ENCODE measurements at regions not wholly inside any gene's neighbourhood (a gene's known extent, or its start where the extent isn't known, plus 50 kb on each side); places are given as distances from the start of the nearest gene placed in this dataset.

DNA sequence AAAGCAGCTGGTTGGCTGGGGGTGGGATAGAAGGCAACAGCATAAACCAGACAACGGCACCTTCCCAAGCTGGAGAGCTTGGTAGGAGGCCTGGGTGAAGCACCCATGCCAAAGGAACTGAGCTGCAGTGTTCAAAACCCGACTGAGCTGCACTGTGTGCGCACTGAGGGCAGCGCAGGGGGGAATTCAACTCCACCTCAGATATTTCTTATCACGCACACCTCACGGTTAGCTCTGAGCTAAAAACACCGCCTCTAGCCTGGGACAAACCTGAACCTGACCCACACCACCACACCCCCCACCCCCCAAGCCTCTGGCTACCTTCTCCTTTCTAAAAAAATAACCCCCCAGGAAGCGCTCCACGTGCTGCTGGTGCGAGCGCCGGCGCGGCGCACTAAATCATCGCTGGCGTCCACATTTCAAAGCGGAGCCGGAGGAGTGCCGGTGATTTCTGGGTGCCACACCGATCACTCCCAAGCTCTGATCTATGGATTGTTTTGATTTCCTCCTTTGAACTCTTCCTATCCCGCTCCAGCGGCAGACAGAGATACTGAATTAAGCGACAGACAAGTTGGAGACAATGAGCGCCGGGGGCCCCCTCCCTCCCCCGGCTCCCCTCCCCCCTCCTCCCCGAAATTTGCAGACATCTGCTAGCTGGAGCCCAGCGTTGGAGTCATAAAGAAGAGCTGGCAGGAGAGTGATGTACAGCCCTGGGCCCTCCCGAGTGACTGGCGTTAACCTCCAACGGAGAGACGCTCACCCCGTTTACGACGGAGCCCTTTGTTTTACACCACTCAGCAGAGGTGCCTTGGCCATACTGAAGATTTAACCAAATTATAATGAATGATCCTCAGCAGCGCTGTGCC lies 85.0 kb downstream of the NOG start:
- no peak for DNase-seq (ENCODE audit: extremely low spot score)
- Histone ChIP-seq H3K4me1 (ENCODE audit: insufficient read depth) (no peaks in the 10 kb centered on the region), H3K27ac (ENCODE audit: low read depth) (no peak overlapping the region), H3K4me3 (ENCODE audit: low read depth, low read length) (peak overlapping the region; percentile 10), H3K36me3 (ENCODE audit: insufficient read depth) (no peaks in the 10 kb centered on the region)
- 9% methylated on average over 37 of the region's 37 CpGs for WGBS

- peak overlapping the region; percentile 10 for H3K4me3 ChIP-seq (ENCODE audit: low read depth, low read length)
- no peaks in the 10 kb centered on the region for H3K36me3 ChIP-seq (ENCODE audit: insufficient read depth)
- H3K27ac ChIP-seq (ENCODE audit: low read depth), result no peak overlapping the region
- no peaks in the 10 kb centered on the region for H3K4me1 ChIP-seq (ENCODE audit: insufficient read depth)
- 10% methylated on average over 12 of the region's 12 CpGs for WGBS
- peak; percentile 32 for DNase-seq (ENCODE audit: extremely low spot score)
Observed at GRCh38 chr17:56679115-56679776, 85.7 kb downstream of the NOG start.

DNA sequence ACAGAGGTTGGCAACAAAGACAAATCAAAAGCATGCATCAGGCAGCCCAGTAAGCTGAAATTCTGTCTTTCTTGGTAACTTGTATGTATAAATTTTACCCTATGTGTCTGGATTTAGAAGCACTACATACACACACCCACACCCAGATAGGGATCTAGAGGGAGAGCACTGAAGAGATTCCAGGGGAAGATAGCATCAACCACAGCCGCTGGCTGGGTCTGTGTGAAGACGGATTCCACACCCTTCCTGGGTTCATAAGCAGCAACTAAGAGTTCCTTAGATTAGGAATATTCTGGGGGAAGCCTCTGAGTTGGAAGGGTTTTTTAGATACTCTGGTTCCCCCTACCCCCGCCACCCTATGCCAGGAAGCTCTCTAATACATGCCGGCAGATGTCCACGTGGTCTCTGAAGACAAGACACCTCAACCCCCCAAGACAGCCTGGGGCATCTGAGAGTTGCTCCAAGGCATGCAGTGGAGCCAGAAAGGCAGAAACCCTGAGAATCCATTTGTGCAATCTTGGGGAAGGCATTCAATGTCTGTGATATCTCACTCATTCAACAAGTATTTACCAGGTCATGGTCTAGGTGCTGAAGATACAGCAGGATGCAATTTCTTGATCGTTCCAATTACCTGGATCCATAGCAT lies 86.4 kb downstream of the NOG start:
- no peak overlapping the region for H3K27ac ChIP-seq (ENCODE audit: low read depth)
- no peak overlapping the region for H3K4me3 ChIP-seq (ENCODE audit: low read depth, low read length)
- no peaks in the 10 kb centered on the region for H3K36me3 ChIP-seq (ENCODE audit: insufficient read depth)
- no peaks in the 10 kb centered on the region for H3K4me1 ChIP-seq (ENCODE audit: insufficient read depth)
- no peak for DNase-seq (ENCODE audit: extremely low spot score)
- 51% methylated on average over 6 of the region's 6 CpGs for WGBS

DNA sequence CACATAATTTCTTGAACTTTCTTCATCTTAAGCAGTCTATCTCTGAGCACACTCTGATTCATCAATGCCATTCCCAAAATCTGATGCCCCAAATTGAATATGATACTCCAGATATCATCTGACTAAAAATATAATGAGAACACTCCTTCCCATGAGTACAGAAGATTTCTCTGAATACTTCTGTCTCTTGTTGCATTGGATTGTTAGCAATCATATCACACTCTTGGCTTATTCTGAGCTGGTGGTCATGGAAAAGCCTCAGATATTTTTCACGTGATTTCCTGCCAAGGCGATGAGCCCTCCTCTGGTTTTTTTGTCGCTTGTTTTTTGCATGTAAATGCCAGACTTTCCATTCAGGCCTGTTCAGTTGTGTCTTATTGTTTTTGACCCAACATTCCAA lies 87.2 kb downstream of the NOG start:
- H3K36me3 ChIP-seq (ENCODE audit: insufficient read depth), result no peaks in the 10 kb centered on the region
- no peak for DNase-seq (ENCODE audit: extremely low spot score)
- no peak overlapping the region for H3K27ac ChIP-seq (ENCODE audit: low read depth)
- no peaks in the 10 kb centered on the region for H3K4me1 ChIP-seq (ENCODE audit: insufficient read depth)
- no peak overlapping the region for H3K4me3 ChIP-seq (ENCODE audit: low read depth, low read length)
- 75% methylated on average over 3 of the region's 3 CpGs for WGBS

DNA sequence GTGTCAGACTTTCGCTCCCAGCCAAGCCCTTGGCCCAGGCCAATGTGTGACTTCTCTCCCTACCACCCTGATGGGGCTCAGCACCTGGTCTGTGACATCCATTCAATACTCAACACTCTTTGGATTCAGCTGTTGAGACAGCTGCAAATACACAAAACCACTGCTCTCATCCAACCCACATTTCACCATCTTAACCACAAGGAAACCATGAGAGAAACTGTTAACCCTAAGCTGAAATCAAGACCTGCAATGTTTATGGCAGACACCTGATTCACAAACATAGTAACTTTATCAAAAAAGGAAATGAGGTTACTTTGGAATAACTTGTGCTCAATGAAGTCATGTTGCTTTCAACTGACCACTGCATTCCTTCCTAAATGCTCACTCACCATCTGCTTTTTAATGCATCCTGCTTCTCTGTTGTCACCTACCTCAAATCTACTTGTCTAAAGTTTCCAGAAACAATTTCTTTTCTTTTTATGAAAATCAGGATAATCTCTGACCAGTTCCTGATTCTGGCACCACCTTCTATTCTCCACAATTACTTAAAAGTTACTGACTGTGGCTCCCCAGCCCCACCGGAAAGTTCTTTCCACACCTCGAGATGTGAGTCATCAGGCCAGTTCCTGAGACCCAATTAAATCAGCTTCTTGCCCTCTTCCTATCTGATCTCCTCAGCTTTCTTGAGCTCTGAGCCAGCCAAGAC lies 88.2 kb downstream of the NOG start:
- no peaks in the 10 kb centered on the region for H3K36me3 ChIP-seq (ENCODE audit: insufficient read depth)
- whole genome bisulfite sequencing, result 69% methylated on average over 3 of the region's 3 CpGs
- H3K27ac ChIP-seq (ENCODE audit: low read depth), result no peak overlapping the region
- H3K4me1 ChIP-seq (ENCODE audit: insufficient read depth), result no peaks in the 10 kb centered on the region
- no peak overlapping the region for H3K4me3 ChIP-seq (ENCODE audit: low read depth, low read length)
- no peak for DNase-seq (ENCODE audit: extremely low spot score)

- H3K4me3 ChIP-seq (ENCODE audit: low read depth, low read length), result no peak overlapping the region
- WGBS, result 92% methylated on average over 1 of the region's 1 CpG
- H3K36me3 ChIP-seq (ENCODE audit: insufficient read depth), result no peaks in the 10 kb centered on the region
- no peak for DNase-seq (ENCODE audit: extremely low spot score)
- H3K27ac ChIP-seq (ENCODE audit: low read depth), result no peak overlapping the region
- H3K4me1 ChIP-seq (ENCODE audit: insufficient read depth), result no peaks in the 10 kb centered on the region
Observed at GRCh38 chr17:56688151-56688550, 94.7 kb downstream of the NOG start.

- 90% methylated on average over 16 of the region's 16 CpGs for WGBS
- no peak overlapping the region for H3K4me3 ChIP-seq (ENCODE audit: low read depth, low read length)
- DNase-seq (ENCODE audit: extremely low spot score), result no peak
- no peak overlapping the region for H3K27ac ChIP-seq (ENCODE audit: low read depth)
- no peaks in the 10 kb centered on the region for H3K4me1 ChIP-seq (ENCODE audit: insufficient read depth)
- H3K36me3 ChIP-seq (ENCODE audit: insufficient read depth), result no peaks in the 10 kb centered on the region
Observed at GRCh38 chr17:56690441-56691291, 97.2 kb downstream of the NOG start.

GRCh38 chr17:56694825-56695224 lies 101.3 kb downstream of the NOG start:
- 81% methylated on average over 2 of the region's 2 CpGs for WGBS
- DNase-seq (ENCODE audit: extremely low spot score), result no peak
- no peak overlapping the region for H3K27ac ChIP-seq (ENCODE audit: low read depth)
- no peaks in the 10 kb centered on the region for H3K36me3 ChIP-seq (ENCODE audit: insufficient read depth)
- H3K4me3 ChIP-seq (ENCODE audit: low read depth, low read length), result no peak overlapping the region
- H3K4me1 ChIP-seq (ENCODE audit: insufficient read depth), result no peaks in the 10 kb centered on the region

DNA sequence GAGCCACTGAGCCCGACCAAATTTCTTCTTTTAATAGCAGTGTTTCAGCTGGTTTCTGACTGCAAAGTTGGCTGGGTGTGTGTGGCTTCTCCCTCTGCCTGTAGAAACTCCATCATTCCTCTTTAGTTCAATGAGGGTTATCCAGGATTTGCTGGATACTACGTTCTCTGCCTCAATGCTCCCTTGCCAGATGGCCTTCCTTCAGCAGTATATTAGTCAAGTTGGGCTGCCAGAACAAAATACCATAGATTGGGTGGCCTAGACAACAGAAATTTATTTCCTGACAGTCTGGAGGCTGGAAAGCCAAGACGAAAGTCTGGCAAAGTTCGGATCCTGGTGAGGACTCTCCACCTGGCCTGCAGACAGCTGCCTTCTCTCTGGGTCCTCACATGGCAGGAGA lies 103.7 kb downstream of the NOG start:
- DNase-seq (ENCODE audit: extremely low spot score), result no peak
- Histone ChIP-seq H3K4me3 (ENCODE audit: low read depth, low read length) (no peak overlapping the region), H3K36me3 (ENCODE audit: insufficient read depth) (no peaks in the 10 kb centered on the region), H3K4me1 (ENCODE audit: insufficient read depth) (no peaks in the 10 kb centered on the region), H3K27ac (ENCODE audit: low read depth) (no peak overlapping the region)
- WGBS, result 31% methylated on average over 4 of the region's 4 CpGs

- Histone ChIP-seq H3K4me1 (ENCODE audit: insufficient read depth) (no peaks in the 10 kb centered on the region), H3K36me3 (ENCODE audit: insufficient read depth) (no peaks in the 10 kb centered on the region), H3K27ac (ENCODE audit: low read depth) (no peak overlapping the region), H3K4me3 (ENCODE audit: low read depth, low read length) (no peak overlapping the region)
- DNase-seq (ENCODE audit: extremely low spot score), result peak; percentile 47
- WGBS, result 12% methylated on average over 18 of the region's 18 CpGs
Observed at GRCh38 chr17:56699186-56699894, 105.8 kb downstream of the NOG start.

- WGBS, result 64% methylated on average over 7 of the region's 7 CpGs
- Histone ChIP-seq H3K27ac (ENCODE audit: low read depth) (no peak overlapping the region), H3K36me3 (ENCODE audit: insufficient read depth) (no peaks in the 10 kb centered on the region), H3K4me3 (ENCODE audit: low read depth, low read length) (no peak overlapping the region), H3K4me1 (ENCODE audit: insufficient read depth) (no peaks in the 10 kb centered on the region)
- no peak for DNase-seq (ENCODE audit: extremely low spot score)
Observed at GRCh38 chr17:56700919-56701420, 107.5 kb downstream of the NOG start.

Measured in urinary bladder (tissue), 3 donors.